SK-N-SH (cell line): ENCODE measurements at regions not wholly inside any gene's neighbourhood (a gene's known extent, or its start where the extent isn't known, plus 50 kb on each side); places are given as distances from the start of the nearest gene placed in this dataset.

Source experiments
- CTCF ChIA-PET: fragments of 300-600, 350-600 bp; formaldehyde crosslinking; extraction: SDS; loops from one replicate; lab custom pipeline; 2021; lab: Yijun Ruan, JAX
- POLR2A ChIA-PET: fragments of 350-600 bp; sonication (Branson Sonifier 250); formaldehyde crosslinking; extraction: SDS; loops from one replicate; lab custom pipeline; 2020; ENCODE audit warnings: antibody characterized with exemption, inconsistent platforms; lab: Yijun Ruan, JAX
- DNase-seq: peaks from one replicate; pipeline ENCODE4 v3.0.0; 2012
- H2AFZ ChIP-seq: fragments of 200-600 bp; sonication (generic); 2 replicates; pipeline ENCODE4 v1.8.1; 2016; ENCODE audit warnings: antibody characterized with exemption, mild to moderate bottlenecking, low read depth
- H3F3A ChIP-seq: fragments of 200-600 bp; sonication (generic); replicated peaks from 2 replicates; pipeline ENCODE3; 2016; ENCODE audit warnings: antibody characterized with exemption, mild to moderate bottlenecking; ENCODE audit not compliant: insufficient read depth
- H3K27ac ChIP-seq, 2 experiments: fragments of 200-500 bp in 1 of 2; fragments of 200-600 bp in 1 of 2; sonication (Bioruptor generic) in 1 of 2; sonication (generic), shearing (Covaris generic) in 1 of 2; 2 replicates each; pipeline versions ENCODE4 v1.5.1 to v1.6.1; 2014 to 2016; ENCODE audit warnings: low read depth in 2 of 2, inconsistent platforms in 1 of 2, low read length in 1 of 2, mild to moderate bottlenecking in 1 of 2, mixed read lengths in 1 of 2
- H3K27me3 ChIP-seq: fragments of 200-600 bp; sonication (generic), shearing (Covaris generic); 2 replicates; pipeline ENCODE4 v1.6.1; 2016; ENCODE audit warnings: mixed run types; ENCODE audit not compliant: insufficient read depth
- H3K36me3 ChIP-seq, 2 experiments: fragments of 200-500 bp in 1 of 2; fragments of 200-600 bp in 1 of 2; sonication (Bioruptor generic) in 1 of 2; sonication (generic) in 1 of 2; replicated peaks in 1 of 2; 2 replicates each; pipeline versions ENCODE3 to v1.5.1; 2014 to 2016; ENCODE audit warnings: low read length in 1 of 2, mild to moderate bottlenecking in 1 of 2; ENCODE audit not compliant: insufficient read depth in 2 of 2, control insufficient read depth in 1 of 2
- H3K4me1 ChIP-seq, 2 experiments: fragments of 200-500 bp in 1 of 2; fragments of 200-600 bp in 1 of 2; sonication (Bioruptor generic) in 1 of 2; sonication (generic), shearing (Covaris generic) in 1 of 2; 2 replicates each; pipeline versions ENCODE4 v1.5.1 to v1.6.1; 2014 to 2016; ENCODE audit warnings: low read depth in 1 of 2, low read length in 1 of 2, mixed run types in 1 of 2; ENCODE audit not compliant: insufficient read depth in 2 of 2, control insufficient read depth in 1 of 2
- H3K4me2 ChIP-seq: fragments of 200-600 bp; sonication (generic), shearing (Covaris generic); 2 replicates; pipeline ENCODE4 v1.6.1; 2017; ENCODE audit warnings: mixed run types
- H3K4me3 ChIP-seq, 2 experiments: fragments of 200-500 bp in 1 of 2; fragments of 200-600 bp in 1 of 2; sonication (Bioruptor generic) in 1 of 2; sonication (generic), shearing (Covaris generic) in 1 of 2; 2 replicates each; pipeline versions ENCODE4 v1.5.1 to v1.8.1; 2014 to 2016; ENCODE audit warnings: low read depth in 2 of 2, inconsistent platforms in 1 of 2, low read length in 1 of 2, mild to moderate bottlenecking in 1 of 2, mixed read lengths in 1 of 2, moderate library complexity in 1 of 2
- H3K79me2 ChIP-seq: fragments of 200-600 bp; sonication (generic); 2 replicates; pipeline ENCODE4 v1.8.1; 2017; ENCODE audit warnings: mild to moderate bottlenecking; ENCODE audit not compliant: insufficient read depth
- H3K9ac ChIP-seq: fragments of 200-600 bp; sonication (generic); 2 replicates; pipeline ENCODE4 v1.6.1; 2017; ENCODE audit warnings: mixed run types
- H3K9me2 ChIP-seq: fragments of 200-600 bp; sonication (generic); 2 replicates; pipeline ENCODE4 v1.6.1; 2017; ENCODE audit warnings: mixed run types
- H3K9me3 ChIP-seq: fragments of 200-600 bp; sonication (generic); 2 replicates; pipeline ENCODE4 v1.6.1; 2017; ENCODE audit warnings: mixed run types, mild to moderate bottlenecking, moderate library complexity
- H4K20me1 ChIP-seq: fragments of 200-600 bp; sonication (generic); 2 replicates; pipeline ENCODE4 v1.6.1; 2017; ENCODE audit warnings: mild to moderate bottlenecking, mixed run types; ENCODE audit not compliant: insufficient read depth
- CHD2 ChIP-seq: fragments of 150-350 bp; IDR thresholded peaks from 2 replicates; pipeline ENCODE4 v1.6.1; 2018; ENCODE audit warnings: low read length; ENCODE audit not compliant: partially characterized antibody
- GATA2 ChIP-seq: sonication (generic); formaldehyde crosslinking; IDR thresholded peaks from 2 replicates; pipeline ENCODE4 v1.5.0; 2020; ENCODE audit warnings: mild to moderate bottlenecking, missing genetic modification reagents
- MEF2A ChIP-seq: IDR thresholded peaks from 2 replicates; pipeline ENCODE4 v1.4.0; 2012; ENCODE audit warnings: low read depth, borderline replicate concordance
- RXRA ChIP-seq: IDR thresholded peaks from 2 replicates; pipeline ENCODE4 v1.4.0; 2012; ENCODE audit warnings: low read depth, mild to moderate bottlenecking, borderline replicate concordance
- SIN3A ChIP-seq: IDR thresholded peaks from 2 replicates; pipeline ENCODE4 v1.6.1; 2012; ENCODE audit warnings: low read depth, mild to moderate bottlenecking, low read length, moderate library complexity, borderline replicate concordance
- SMC3 ChIP-seq: IDR thresholded peaks from 2 replicates; pipeline ENCODE4 v1.6.1; 2012; ENCODE audit warnings: low read depth, low read length, improper control_type of control experiment
- TCF12 ChIP-seq: IDR thresholded peaks from 2 replicates; pipeline ENCODE4 v1.4.0; 2012
- WGBS: methylation state at CpG from one replicate; pipeline ENCODE4 v1.1.6; 2017; ENCODE audit warnings: low lambda C conversion rate; 5-methylcytosine and 5-hydroxymethylcytosine counted together
- TF ChIP-seq, protein P1 (sequence below): IDR thresholded peaks from 2 replicates; pipeline ENCODE4 v1.4.0; 2012; ENCODE audit warnings: low read depth
- TF ChIP-seq, protein P2 (sequence below): fragments of 200-600 bp; sonication (generic); IDR thresholded peaks from 2 replicates; pipeline ENCODE4 v1.6.1; 2017; ENCODE audit warnings: antibody characterized with exemption, mild to moderate bottlenecking, moderate library complexity
- TF ChIP-seq, protein P3 (sequence below): IDR thresholded peaks from 2 replicates; pipeline ENCODE4 v1.4.0; 2012; ENCODE audit warnings: low read depth, borderline replicate concordance
- TF ChIP-seq, protein P4 (sequence below): IDR thresholded peaks from 2 replicates; pipeline ENCODE4 v1.6.1; 2012; ENCODE audit warnings: mild to moderate bottlenecking, low read depth, low read length, moderate library complexity

DNA sequence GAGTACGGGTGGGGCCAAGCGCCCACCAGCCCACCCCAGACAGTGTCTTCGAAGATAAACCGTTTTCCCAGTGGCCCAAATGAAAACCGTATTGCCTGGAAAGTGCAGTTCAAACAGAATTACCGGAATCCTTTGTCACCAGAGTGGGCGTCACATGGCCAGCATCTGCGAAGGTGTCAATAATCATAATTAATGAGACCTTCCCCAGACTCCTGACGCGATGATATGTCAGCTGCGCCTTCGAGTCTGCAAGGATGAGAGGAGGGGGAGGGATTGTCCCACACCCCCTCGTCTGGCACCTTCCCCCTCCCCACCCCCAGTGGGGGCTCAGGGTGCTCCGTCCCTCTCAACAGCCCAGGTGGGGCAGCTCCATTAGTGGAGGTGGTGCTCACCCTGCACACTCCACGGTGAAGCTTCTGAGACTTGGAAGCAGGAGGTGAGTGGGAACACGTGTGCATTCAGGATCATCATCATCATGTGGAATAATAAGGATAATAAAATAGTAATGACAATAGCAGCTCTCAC is 215.1 kb downstream of the PTPRU start:
- WGBS = 69% methylated on average over 15 of the region's 16 CpGs
- ChIA-PET POLR2A (interaction anchor here (1.0 kb wide), 1 partner anchor 23 kb away, joined by 5 read pairs; no protein-coding TSS in a partner anchor), CTCF (interaction anchor here (0.7 to 1.6 kb wide), 4 partner anchors 22 to 205 kb away, joined by 3 read pairs; no protein-coding TSS in a partner anchor)
- Histone ChIP-seq H3K36me3 (no peaks in the 10 kb centered on the region), H3K4me2 (no peak overlapping the region), H2AFZ (no peak overlapping the region), H4K20me1 (no peaks in the 10 kb centered on the region), H3K4me3 (no peak overlapping the region), H3K27me3 (no peaks in the 10 kb centered on the region), H3K27ac (peak overlapping the region in 1 of 2 experiments; percentile 86; a peak in 1 of 4 replicates), H3K9me2 (no peaks in the 10 kb centered on the region), H3F3A (no peaks in the 10 kb centered on the region), H3K9ac (no peak overlapping the region), H3K9me3 (no peaks in the 10 kb centered on the region), H3K79me2 (no peaks in the 10 kb centered on the region), H3K4me1 (peaks cover 0 to 71% of the 10 kb centered on the region in 2 experiments; a peak in 2 of 4 replicates)
- TF ChIP-seq SIN3A (no peak), RXRA (no peak), CHD2 (no peak), GATA2 (no peak), SMC3 (no peak), TCF12 (no peak), MEF2A (no peak)
- TF ChIP-seq, protein P1, sequence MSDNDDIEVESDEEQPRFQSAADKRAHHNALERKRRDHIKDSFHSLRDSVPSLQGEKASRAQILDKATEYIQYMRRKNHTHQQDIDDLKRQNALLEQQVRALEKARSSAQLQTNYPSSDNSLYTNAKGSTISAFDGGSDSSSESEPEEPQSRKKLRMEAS = no peak
- TF ChIP-seq, protein P2, sequence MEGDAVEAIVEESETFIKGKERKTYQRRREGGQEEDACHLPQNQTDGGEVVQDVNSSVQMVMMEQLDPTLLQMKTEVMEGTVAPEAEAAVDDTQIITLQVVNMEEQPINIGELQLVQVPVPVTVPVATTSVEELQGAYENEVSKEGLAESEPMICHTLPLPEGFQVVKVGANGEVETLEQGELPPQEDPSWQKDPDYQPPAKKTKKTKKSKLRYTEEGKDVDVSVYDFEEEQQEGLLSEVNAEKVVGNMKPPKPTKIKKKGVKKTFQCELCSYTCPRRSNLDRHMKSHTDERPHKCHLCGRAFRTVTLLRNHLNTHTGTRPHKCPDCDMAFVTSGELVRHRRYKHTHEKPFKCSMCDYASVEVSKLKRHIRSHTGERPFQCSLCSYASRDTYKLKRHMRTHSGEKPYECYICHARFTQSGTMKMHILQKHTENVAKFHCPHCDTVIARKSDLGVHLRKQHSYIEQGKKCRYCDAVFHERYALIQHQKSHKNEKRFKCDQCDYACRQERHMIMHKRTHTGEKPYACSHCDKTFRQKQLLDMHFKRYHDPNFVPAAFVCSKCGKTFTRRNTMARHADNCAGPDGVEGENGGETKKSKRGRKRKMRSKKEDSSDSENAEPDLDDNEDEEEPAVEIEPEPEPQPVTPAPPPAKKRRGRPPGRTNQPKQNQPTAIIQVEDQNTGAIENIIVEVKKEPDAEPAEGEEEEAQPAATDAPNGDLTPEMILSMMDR = no peak
- TF ChIP-seq, protein P3, sequence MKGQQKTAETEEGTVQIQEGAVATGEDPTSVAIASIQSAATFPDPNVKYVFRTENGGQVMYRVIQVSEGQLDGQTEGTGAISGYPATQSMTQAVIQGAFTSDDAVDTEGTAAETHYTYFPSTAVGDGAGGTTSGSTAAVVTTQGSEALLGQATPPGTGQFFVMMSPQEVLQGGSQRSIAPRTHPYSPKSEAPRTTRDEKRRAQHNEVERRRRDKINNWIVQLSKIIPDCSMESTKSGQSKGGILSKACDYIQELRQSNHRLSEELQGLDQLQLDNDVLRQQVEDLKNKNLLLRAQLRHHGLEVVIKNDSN = no peak
- TF ChIP-seq, protein P4, sequence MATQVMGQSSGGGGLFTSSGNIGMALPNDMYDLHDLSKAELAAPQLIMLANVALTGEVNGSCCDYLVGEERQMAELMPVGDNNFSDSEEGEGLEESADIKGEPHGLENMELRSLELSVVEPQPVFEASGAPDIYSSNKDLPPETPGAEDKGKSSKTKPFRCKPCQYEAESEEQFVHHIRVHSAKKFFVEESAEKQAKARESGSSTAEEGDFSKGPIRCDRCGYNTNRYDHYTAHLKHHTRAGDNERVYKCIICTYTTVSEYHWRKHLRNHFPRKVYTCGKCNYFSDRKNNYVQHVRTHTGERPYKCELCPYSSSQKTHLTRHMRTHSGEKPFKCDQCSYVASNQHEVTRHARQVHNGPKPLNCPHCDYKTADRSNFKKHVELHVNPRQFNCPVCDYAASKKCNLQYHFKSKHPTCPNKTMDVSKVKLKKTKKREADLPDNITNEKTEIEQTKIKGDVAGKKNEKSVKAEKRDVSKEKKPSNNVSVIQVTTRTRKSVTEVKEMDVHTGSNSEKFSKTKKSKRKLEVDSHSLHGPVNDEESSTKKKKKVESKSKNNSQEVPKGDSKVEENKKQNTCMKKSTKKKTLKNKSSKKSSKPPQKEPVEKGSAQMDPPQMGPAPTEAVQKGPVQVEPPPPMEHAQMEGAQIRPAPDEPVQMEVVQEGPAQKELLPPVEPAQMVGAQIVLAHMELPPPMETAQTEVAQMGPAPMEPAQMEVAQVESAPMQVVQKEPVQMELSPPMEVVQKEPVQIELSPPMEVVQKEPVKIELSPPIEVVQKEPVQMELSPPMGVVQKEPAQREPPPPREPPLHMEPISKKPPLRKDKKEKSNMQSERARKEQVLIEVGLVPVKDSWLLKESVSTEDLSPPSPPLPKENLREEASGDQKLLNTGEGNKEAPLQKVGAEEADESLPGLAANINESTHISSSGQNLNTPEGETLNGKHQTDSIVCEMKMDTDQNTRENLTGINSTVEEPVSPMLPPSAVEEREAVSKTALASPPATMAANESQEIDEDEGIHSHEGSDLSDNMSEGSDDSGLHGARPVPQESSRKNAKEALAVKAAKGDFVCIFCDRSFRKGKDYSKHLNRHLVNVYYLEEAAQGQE = no peak
- peak; percentile 26 for DNase-seq
